GM18868 (cell line): ENCODE measurements at regions not wholly inside any gene's neighbourhood (a gene's known extent, or its start where the extent isn't known, plus 50 kb on each side); places are given as distances from the start of the nearest gene placed in this dataset.
A peak's percentile ranks its signal among the peaks of the same experiment; 100 is the strongest.

Experiments used
- ATAC-seq: cut with Tn5 transposase; IDR thresholded peaks from one replicate; pipeline ENCODE4 v1.9.1; 2021; ENCODE audit warnings: mild to moderate bottlenecking, moderate library complexity; ENCODE audit not compliant: unreplicated experiment

DNA sequence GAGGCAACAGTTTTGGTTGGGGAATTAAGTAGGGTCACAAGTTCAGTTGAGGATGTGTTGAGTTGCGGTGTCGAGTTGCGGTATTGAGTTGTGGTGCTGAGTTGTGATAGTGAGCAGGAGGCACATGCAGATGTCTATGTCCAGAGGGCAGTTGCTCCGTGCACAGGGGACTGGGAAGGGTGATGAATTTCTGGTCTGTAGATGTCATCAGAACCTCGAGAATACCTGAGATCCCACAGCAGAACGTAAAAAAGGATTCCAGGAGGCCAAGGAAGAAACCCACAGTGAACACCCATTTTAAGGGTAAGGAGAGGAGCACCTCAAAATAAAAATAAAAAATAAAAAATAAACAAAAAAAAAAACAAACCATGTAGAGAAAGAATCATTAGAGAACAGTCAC is 354.4 kb upstream of the ARGLU1 start:
- ATAC-seq = no peak

DNA sequence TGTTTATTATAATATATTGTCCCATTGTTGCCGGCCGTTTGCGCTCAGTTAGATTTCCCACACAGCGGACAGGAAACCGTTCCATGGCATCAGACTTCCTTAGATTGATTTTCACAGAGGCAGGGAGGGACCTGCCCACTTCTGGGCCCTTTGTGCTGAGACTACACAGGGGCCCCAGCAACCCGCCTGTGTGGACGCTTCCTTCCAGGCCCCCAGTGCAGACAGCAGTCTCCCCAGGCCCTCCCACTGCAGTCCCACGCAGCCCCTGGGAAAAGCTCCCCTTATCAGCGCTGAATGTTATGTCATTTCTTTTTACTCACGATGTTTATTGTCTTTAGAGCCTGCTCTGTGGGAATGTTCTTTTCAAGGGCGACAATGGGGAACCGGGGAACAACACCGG is 351.7 kb upstream of the ARGLU1 start:
- ATAC-seq = no peak

DNA sequence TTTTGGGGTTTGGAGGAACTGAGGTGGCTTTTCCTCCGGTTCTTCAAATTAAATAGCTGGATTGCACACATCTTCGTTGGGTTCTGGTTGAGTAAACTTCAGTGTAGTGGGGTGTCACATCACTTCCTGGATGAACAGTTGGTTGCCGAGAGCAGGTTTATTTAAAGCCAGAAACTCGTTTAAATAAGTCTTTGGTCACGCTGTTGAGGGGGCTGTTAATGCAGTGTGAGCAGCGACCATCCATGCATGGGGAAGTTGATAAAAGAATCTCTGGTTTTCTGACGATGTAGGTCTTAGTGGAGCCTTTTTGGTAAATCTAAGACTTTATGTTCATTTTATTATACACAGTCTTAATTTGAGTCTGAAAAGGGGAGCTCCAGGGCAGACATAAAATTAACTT is 351.2 kb upstream of the ARGLU1 start:
- peak; percentile 49 for ATAC-seq

DNA sequence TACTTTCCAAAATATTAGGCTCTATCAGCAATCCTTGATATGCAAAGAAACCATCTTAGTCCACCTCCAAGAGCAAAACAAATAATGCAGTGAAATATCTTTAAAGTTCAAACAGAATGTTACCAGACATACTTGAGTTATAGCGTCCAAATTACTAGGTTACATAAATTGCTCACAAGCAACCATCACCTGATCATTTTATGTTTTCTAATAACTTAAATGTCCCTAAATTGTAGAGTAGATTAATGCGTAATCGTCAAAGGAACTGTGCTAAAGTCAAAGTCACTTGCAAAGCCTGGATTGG is 350.6 kb upstream of the ARGLU1 start:
- no peak for ATAC-seq

DNA sequence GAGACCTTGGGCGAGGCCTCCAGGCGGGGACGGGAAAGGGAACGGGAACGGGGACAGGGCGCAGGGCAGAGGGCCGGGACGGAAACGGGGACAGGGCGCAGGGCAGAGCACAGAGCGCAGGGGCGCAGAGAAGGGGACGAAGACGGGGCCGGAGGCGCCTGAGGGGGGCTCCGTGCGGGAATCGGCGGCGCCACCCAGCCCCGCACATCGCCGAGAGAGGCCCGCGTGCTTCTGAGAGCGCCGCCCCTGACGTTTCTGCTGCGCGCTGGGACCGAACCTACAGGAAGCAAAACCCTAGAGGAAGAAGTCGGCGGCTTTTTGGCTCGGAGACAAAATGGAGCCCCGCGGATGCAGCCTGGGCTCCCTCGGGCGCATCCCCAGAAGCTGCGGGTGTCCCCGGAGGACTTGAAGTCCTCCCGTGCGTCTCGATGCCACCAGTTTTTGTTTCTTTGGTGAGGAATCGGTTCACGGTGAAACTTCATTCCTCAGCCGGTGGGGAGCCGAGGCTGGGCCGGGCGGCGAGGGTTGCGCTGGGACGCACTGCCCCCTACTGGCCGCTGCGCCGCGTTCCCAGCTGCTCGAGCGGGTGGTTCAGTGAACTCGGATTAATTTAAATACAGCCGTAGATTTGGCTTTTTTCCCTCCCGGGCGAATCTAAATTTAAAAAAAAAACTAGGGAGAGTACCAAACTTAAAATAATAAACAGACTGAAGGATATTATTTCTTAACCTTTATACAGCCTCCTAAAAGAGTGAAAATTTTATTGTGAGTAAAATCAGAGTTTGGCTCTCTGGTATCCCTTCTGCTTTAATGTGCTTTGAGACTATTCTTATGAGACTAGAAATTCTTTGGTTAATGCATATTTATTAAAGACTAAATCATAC is 350.0 kb upstream of the ARGLU1 start:
- peak; percentile 90 for ATAC-seq

DNA sequence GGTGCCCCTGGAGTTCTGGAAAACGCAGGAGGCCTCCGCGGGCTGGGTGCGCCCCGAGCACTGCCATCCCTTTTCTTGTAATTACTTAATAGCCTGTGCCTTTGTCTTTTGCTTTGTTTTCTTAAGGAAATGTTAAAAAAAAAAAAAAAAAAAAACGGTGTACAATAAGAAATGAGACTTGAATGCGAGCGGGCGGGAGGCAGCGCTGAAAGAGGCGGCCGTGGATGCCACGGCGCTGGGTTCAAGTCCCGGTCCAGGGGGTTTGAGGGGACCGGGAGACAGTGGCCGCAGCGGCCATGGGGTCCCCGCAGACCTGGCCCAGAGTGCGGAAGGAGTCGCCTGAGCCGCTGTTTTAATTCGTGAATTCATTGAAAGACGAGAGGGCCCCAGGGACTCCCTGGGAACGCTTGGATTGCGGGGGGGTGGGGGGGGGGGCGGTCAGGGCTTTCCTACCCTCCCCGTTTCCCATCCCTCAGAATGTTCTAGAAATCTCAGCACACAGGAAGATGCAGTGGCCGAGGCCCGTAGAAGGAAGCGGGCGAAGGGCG is 349.2 kb upstream of the ARGLU1 start:
- no peak for ATAC-seq

DNA sequence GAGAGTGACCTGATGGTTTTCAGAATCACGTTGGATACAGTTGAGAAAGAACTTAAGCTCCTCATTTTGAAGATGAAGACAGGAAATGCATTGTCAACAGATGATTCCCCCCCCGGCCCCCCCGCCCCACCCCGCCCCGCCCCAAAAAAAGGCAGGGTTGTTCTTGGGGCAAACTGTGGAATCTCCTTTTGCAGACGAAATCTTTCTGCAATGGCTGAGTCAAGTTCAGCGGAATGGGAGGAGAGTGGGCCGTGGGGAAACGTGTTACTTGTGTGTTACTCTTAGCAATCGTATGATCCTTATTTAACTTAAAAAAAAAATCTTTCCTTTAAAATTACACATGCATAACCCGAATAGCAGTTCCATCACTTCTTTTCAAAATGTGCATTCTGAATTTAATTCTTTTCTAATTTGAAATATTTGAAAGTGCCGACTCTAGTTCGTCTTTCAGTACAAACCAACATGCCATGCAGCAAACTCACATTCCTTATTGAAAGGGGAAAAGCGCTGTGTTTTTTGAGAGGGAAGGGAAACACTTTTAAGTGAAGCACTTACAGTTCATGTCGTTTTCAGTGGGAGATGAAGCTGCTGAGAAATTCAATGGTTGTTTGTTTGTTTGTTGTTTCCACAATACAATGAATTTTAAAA is 348.5 kb upstream of the ARGLU1 start:
- no peak for ATAC-seq

DNA sequence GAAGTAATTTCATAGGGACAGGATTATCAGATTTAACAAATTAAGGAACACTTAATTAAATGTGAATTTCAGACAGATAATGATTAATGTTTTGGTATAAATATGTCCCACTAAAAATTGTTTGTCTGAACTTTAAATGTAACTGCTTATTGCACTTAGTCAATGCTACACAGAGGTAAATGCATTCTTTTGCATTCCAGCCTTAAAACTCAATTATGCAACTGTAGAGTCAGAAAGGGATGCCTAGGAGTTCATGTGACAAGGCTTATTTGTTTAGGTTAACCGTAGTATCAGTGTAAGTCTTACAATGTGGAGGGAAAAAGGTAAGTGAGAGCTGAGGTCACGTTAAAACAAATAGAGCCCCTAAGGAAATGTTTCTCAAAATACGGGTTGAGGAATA is 347.2 kb upstream of the ARGLU1 start:
- no peak for ATAC-seq

DNA sequence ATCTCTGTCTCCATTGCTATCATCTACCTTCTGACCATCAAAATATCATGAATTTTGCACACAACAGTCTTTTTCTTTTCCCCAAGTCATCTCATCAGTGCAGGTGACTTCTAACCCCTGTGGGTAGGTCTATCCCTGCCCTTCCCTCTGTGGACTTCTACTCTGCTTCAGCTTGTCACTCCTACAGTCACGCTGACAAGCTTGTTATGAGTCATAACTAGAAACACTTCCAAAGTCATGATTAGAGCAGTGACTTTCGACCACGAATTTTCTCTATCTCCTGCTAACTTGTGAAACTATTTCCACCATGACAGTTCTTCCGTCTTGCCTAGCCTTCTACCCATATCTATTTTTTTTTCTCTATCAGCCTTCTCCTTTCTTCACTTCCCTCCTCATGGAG is 343.7 kb upstream of the ARGLU1 start:
- no peak for ATAC-seq

DNA sequence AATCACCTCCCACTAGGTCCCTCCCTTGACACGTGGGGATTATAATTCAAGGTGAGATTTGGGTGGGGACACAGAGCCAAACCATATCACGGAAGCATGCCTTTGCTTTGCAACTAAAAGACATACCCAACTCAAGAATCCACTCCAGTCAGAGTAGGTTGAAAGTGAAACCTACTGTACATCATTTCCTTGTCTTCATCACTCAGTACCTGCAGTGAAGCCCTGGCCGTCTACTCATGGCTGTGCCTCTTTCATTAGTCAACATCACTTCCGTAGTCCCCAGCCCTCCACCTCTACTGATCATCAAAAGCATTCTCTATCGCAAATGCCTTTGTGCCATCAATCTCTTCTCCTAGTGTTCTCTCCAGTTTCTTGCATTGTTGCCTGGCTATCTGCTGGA is 343.1 kb upstream of the ARGLU1 start:
- no peak for ATAC-seq

DNA sequence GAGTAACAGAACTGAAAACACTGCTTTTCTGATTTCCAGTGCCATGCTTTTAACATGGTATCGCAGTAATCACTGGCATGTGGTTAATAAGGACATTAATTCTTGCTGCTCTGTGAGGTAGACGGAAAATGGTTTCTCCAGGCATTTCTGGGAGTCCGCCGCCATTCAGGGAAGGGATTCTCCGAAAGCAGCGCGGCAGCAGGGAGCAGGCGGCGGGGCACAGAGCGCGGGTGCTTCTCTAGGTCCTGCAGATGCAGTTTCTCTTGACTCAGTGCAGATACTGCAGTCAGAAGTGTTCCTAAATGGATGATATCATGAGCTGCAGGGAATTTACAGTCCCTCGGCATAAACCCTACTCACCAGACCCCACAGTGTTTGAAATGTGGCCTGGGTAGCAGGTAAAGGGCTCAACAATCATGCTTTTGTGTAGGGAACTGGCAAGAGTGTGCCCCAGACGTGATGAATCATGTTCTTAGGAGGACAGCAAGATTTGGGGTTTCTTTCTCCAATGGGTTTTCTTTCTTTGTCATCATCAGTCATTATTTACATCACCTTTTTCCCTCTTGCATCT is 338.6 kb upstream of the ARGLU1 start:
- no peak for ATAC-seq

DNA sequence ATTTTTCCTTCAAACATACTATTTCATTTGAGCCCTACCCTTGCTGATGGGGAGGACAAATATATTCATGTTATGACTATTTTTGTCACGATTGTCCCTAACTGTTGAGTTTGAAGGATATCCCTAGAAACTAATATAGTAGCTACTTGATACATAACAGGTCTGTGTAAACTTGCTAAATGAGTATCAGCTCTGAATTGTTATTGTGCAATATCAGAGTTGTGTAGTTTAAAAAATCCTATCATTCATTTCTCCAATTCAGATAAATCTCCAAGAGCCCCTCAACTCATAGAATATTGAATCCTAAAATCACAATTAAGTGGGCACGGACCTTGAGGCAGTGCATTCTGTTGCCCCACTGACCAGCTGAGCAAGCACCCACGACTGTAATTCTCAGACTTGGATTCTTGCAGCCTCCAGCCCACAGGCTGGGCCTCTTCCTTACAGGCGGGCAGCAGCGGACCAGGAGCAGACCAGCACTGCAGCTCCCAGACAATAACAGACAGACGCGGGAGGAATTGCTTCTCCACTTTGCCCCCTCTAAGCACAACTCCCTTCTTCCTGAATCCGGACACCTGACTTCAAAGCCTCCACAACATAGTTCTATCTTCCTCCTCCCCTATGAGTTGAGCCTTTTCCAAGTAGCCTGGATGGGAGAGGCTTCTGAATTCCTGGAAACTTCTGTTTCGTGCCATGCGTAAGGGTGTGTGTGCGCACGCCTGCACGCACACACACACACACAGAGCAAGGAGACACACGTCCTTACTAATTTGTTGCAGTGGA is 337.6 kb upstream of the ARGLU1 start:
- ATAC-seq = no peak

DNA sequence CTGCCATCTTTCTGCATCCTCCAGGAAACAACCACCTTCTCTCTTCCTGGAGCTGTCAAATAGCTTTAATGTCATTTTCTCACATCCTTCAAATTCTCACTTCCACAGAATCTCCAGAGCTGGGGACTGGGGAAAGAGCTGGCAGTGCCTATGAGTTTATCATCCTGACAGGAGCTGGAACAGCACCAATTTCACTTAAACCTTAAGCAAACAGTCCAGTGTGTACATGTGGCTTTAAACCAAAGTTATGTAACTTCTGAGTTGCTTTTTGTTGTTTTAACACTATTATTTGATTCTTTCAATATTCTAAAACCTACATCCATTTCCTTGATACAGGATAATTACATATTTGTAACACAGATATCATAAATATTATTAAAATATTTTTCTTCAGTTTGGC is 331.5 kb upstream of the ARGLU1 start:
- no peak for ATAC-seq

DNA sequence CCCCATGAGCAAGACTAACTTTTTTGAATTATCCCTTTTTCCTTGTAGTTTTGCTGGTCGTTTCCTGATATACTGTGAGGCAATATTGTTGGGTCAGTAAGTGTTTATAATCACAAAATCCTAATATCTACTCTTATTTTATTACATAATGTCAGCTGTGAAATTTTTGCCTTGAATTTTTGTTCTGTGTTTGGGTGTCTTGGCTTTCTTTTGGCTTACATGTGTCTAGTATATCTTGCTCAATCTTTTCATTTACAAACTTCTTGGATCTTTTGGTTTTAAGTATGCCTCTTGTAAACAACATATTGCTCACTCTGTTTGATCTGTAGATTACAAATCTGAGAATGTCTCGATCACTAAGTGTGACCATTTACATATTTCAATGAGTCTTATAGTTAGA is 330.3 kb upstream of the ARGLU1 start:
- no peak for ATAC-seq

DNA sequence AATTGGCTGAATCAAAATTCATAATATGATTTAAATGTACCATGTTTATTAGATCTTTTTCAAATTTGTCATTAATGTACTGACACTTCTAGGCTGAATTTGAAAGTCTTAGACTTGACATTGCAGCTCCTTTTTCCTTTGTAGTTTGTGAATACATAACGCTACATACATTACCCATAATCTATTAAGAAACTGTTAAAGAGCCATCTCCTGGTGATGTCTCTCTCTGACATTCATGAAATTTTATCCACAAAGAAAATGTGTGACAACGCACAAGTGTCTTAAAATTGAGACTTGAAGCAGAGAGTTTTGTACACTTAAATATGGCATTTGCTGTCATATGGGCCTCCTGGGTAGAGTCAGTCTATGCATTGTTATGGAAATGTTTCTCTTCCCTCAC is 320.2 kb upstream of the ARGLU1 start:
- no peak for ATAC-seq

DNA sequence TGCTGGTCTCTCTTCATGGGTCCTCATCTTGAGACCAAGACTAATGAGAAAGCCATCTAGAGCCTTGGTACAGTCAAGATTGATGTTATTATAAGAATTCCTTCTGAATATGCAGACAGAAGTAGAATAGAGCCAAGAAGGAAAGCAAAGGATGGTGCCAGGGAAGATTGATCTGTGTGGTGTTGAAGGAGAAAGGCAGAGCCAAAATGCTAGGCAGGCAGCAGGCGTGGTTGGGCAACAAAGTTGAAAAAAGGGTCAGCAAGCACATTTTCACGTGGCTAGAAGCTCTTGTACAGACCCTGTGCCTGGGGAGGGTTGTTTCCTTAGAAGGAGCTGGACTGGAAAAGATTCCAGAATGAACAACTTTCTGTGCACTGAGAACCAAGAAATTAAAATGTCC is 319.7 kb upstream of the ARGLU1 start:
- no peak for ATAC-seq

DNA sequence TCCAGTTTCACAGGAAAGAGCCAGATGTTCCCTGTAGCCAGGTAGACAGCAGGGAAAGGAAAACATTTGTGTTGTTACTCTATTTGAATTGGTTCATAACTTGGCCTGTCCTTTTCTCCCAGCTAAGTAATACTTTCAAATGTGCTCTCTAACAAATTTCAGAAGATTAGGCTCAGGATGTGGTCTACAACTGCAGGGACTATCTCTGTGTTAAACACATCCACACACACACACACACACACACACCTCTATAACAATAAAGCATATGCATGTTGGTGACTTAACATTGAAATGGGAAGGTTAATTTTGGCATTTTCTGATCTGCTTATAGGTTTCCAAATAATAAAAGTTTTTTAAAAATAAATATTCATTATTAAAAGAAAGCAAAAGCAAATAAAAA is 316.0 kb upstream of the ARGLU1 start:
- ATAC-seq = no peak

DNA sequence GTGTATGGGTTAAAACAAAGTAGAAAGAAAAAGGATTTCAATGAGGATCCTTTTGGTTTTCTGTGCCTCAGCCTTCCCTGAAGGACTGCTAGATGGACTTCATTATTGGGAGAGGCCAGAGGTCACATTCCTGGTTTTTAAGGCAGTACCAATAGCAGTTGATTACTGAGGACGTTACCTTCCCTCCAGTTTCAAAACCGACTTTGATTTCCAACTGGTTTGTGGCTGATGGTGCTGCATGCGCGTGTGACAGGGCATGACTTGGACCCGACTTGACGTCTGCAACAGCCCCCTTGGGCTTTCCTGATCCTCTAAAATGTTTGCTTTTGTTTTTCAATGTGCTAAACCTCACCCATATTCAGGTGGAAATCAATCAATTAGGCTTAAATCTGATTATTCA is 314.3 kb upstream of the ARGLU1 start:
- no peak for ATAC-seq

DNA sequence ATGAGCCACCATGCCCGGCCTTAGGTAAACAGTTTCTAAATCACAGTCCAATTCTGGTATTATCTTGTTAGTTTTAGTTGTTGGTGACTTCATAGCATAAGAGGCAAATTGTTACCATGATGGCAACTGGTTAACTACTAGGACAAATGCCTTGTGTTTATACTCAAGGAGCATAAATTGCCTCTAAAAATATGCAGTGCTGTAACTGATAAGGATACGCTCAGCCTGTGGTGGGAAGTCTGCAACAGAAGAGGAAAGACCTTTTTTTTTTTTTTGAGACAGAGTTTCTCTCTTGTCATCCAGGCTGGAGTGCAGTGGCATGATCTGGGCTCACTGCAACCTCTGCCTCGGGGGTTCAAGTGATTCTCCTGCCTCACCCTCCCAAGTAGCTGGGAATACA is 311.9 kb upstream of the ARGLU1 start:
- ATAC-seq = no peak

DNA sequence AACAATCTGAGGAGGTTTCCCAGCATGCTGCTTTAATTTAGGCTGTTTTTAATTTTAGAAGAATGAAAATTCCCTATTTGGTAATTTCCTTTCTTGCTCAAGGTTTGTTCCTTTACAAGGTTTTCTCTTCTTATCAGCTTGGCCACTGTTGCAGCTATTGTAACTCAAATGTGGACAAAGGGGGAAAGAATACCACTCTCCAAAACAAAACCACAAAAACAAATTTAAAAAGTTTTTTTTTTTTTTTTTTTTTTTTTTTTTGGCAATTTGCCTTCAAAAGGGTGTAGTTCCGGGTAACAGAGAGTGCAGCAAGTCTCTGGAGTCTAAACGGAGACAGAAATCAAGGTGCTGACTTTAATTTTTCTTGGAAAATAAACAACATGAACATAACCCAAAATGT is 306.4 kb upstream of the ARGLU1 start:
- ATAC-seq = no peak

DNA sequence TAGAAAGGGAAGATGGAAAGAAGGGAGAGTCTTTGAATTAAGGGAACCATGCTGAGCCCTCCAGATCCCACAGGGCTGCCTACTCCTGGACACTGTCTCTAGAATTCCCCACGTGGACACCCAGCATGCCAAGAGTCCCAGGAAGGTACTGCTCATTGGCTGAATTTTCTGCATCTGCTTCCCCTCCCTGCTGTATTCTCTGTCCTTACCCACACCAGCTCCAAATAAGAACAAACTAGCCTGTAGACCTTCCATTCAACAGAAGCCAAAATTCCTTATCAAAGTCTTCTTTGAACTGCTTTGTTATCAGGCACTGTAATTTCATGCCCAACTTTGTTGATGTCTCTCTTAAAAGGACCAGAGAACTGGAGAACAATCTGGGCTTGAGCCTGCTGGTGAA is 305.9 kb upstream of the ARGLU1 start:
- ATAC-seq = no peak
